B cell (primary cell): ENCODE measurements at regions not wholly inside any gene's neighbourhood (a gene's known extent, or its start where the extent isn't known, plus 50 kb on each side); places are given as distances from the start of the nearest gene placed in this dataset.

Source experiments
- ATAC-seq: fragments of 200-7000 bp; cut with Tn5 transposase; one replicate; pipeline ENCODE4 v1.10.0; 2021; ENCODE audit warnings: low read depth, mild to moderate bottlenecking, moderate number of reproducible peaks, moderate library complexity
- CTCF ChIA-PET: fragments of 350-600 bp; sonication (Branson Sonifier 250); formaldehyde crosslinking; loops from one replicate; lab custom pipeline; 2021; ENCODE audit warnings: antibody characterized with exemption, inconsistent platforms; lab: Charles Lee
- POLR2A ChIA-PET: fragments of 350-600 bp; sonication (Branson Sonifier 250); formaldehyde crosslinking; loops from one replicate; lab custom pipeline; 2021; ENCODE audit warnings: antibody characterized with exemption; lab: Charles Lee
- DNase-seq: peaks from one replicate; pipeline ENCODE4 v3.0.0; 2013
- H2AFZ ChIP-seq: 2 replicates; pipeline ENCODE4 v1.6.1; 2012; ENCODE audit warnings: mild to moderate bottlenecking, low read depth, low read length; ENCODE audit not compliant: insufficient read depth, poor library complexity, severe bottlenecking
- H3K27ac ChIP-seq, 2 donors: 1 replicate in 1 of 2; 2 replicates in 1 of 2; pipeline ENCODE4 v1.5.1; 2012 to 2013; ENCODE audit warnings: low read length in 2 of 2, mild to moderate bottlenecking in 2 of 2, moderate library complexity in 1 of 2
- H3K27me3 ChIP-seq, 4 experiments: fragments of 200-600 bp in 1 of 4; sonication (generic) in 1 of 4; replicated peaks in 1 of 4; 1 replicate in 2 of 4; 2 replicates in 2 of 4; pipeline versions ENCODE4 v1.6.1 to v1.7.0; 2013 to 2016; ENCODE audit warnings: low read length in 3 of 4, mild to moderate bottlenecking in 2 of 4, mixed read lengths in 1 of 4, moderate library complexity in 1 of 4; ENCODE audit not compliant: insufficient read depth in 4 of 4, control insufficient read depth in 3 of 4; ENCODE audit errors: control extremely low read depth in 1 of 4
- H3K36me3 ChIP-seq, 2 experiments: replicated peaks in 1 of 2; 1 replicate in 1 of 2; 2 replicates in 1 of 2; pipeline versions ENCODE4 v1.6.1 to v1.7.1; 2013; ENCODE audit warnings: low read length in 1 of 2; ENCODE audit not compliant: insufficient read depth in 2 of 2, control insufficient read depth in 1 of 2; ENCODE audit errors: control extremely low read depth in 1 of 2, extremely low read depth in 1 of 2
- H3K4me1 ChIP-seq, 2 donors: fragments of 200-600 bp in 1 of 2; sonication (generic) in 1 of 2; 1 replicate in 1 of 2; 2 replicates in 1 of 2; pipeline versions ENCODE4 v1.5.1 to v1.6.1; 2013 to 2017; ENCODE audit warnings: low read length in 2 of 2; ENCODE audit not compliant: control insufficient read depth in 2 of 2, insufficient read depth in 2 of 2
- H3K4me2 ChIP-seq: replicated peaks from 2 replicates; pipeline ENCODE3; 2012; ENCODE audit warnings: mild to moderate bottlenecking, low read depth, low read length; ENCODE audit not compliant: poor library complexity, severe bottlenecking
- H3K4me3 ChIP-seq, 5 experiments: fragments of 200-600 bp in 1 of 5; sonication (generic) in 1 of 5; 1 replicate in 3 of 5; 2 replicates in 2 of 5; pipeline versions ENCODE4 v1.5.1 to v1.7.0; 2011 to 2016; ENCODE audit warnings: low read length in 4 of 5, mild to moderate bottlenecking in 4 of 5, low read depth in 2 of 5, control low read depth in 1 of 5, moderate library complexity in 1 of 5; ENCODE audit not compliant: insufficient read depth in 1 of 5; ENCODE audit errors: control extremely low read depth in 1 of 5, extremely low read depth in 1 of 5
- H3K79me2 ChIP-seq: fragments of 200-600 bp; sonication (generic); one replicate; pipeline ENCODE4 v1.6.0; 2016; ENCODE audit warnings: low read length; ENCODE audit not compliant: control insufficient read depth, insufficient read depth
- H3K9ac ChIP-seq: fragments of 200-600 bp; sonication (generic); 2 replicates; pipeline ENCODE4 v1.6.1; 2017; ENCODE audit warnings: mild to moderate bottlenecking, low read length, moderate library complexity
- H3K9me3 ChIP-seq, 3 donors: one replicate each; pipeline versions ENCODE4 v1.6.1 to v1.7.1; 2013; ENCODE audit warnings: low read length in 2 of 3; ENCODE audit not compliant: control insufficient read depth in 2 of 3, insufficient read depth in 1 of 3; ENCODE audit errors: control extremely low read depth in 1 of 3
- H4K20me1 ChIP-seq: 2 replicates; pipeline ENCODE4 v1.6.0; 2012; ENCODE audit warnings: mild to moderate bottlenecking, low read length; ENCODE audit not compliant: insufficient read depth, control insufficient read depth, poor library complexity, severe bottlenecking
- H3K27ac Mint-ChIP-seq: one replicate; pipeline ENCODE4 v1.8.0; 2021; ENCODE audit warnings: mixed read lengths
- H3K27me3 Mint-ChIP-seq: one replicate; pipeline ENCODE4 v1.8.0; 2021; ENCODE audit warnings: mixed read lengths
- H3K4me1 Mint-ChIP-seq: one replicate; pipeline ENCODE4 v1.8.0; 2021; ENCODE audit warnings: mixed read lengths
- H3K4me3 Mint-ChIP-seq: one replicate; pipeline ENCODE4 v1.8.0; 2021; ENCODE audit warnings: mixed read lengths
- H3K9me3 Mint-ChIP-seq: one replicate; pipeline ENCODE4 v1.8.0; 2022; ENCODE audit warnings: mixed read lengths; ENCODE audit not compliant: insufficient read depth
- CTCF ChIP-seq: fragments of 200-600 bp; IDR thresholded peaks from one replicate; pipeline ENCODE4 v1.8.0; 2022; ENCODE audit warnings: antibody characterized with exemption, mild to moderate bottlenecking
- EZH2 ChIP-seq: IDR thresholded peaks from 2 replicates; pipeline ENCODE4 v1.6.1; 2012; ENCODE audit warnings: borderline replicate concordance, low read depth, mild to moderate bottlenecking, moderate library complexity, low read length; ENCODE audit not compliant: insufficient read depth, poor library complexity, severe bottlenecking
- WGBS: methylation state at CpG from one replicate; pipeline ENCODE4 v1.1.5; 2013; ENCODE audit warnings: missing lambda C conversion rate; ENCODE audit not compliant: insufficient coverage; 5-methylcytosine and 5-hydroxymethylcytosine counted together
- intact Hi-C: fragments of 100-400 bp; cut with micrococcal nuclease; formaldehyde crosslinking; loops from one replicate; pipeline ENCODE4 v1.10.0; 2022

DNA sequence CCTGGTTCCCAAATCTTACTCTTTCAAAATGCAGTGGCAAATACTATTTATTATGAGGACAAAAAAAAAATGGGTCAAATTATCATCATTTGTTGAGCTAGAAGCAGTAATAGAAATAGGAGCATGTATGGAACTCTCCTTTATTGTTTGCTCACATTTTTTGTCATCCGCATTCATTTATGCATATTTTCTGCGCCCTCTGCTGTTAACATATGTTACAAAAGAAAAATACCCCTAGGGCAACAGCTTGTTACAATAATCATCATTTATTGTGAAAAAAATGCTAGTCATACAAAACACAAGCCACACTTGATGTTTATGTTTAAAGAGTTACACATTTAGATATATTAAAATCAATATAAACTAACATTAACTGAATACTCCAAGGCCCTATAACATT is 328.2 kb downstream of the TUSC1 start:
- H3K4me2 ChIP-seq = no peak overlapping the region
- WGBS = no CpG with 5 or more reads among the region's 2 CpGs
- no peaks in the 10 kb centered on the region for H3K4me1 ChIP-seq
- Mint-ChIP-seq H3K27ac (no peak overlapping the region), H3K9me3 (peaks cover 2% of the 10 kb centered on the region), H3K4me3 (no peak overlapping the region), H3K27me3 (no peaks in the 10 kb centered on the region), H3K4me1 (no peaks in the 10 kb centered on the region)
- no peaks in the 10 kb centered on the region for H4K20me1 ChIP-seq
- ATAC-seq (no peak), DNase-seq (no peak)
- ChIA-PET CTCF (no interaction called here), POLR2A (no interaction called here)
- no peak overlapping the region for H3K27ac ChIP-seq
- H3K9ac ChIP-seq = no peak overlapping the region
- no peaks in the 10 kb centered on the region for H3K36me3 ChIP-seq
- no peak overlapping the region for H2AFZ ChIP-seq
- TF ChIP-seq EZH2 = no peak
- intact Hi-C loops = no loop called here
- no peaks in the 10 kb centered on the region for H3K27me3 ChIP-seq
- H3K9me3 ChIP-seq = no peaks in the 10 kb centered on the region
- H3K4me3 ChIP-seq = no peak overlapping the region
- H3K79me2 ChIP-seq = no peaks in the 10 kb centered on the region

GRCh38 chr9:25322142-25322541 is 356.1 kb downstream of the TUSC1 start:
- 98% methylated on average over 4 of the region's 8 CpGs for WGBS
- DNase-seq = no peak
- no peaks in the 10 kb centered on the region for H3K36me3 ChIP-seq
- intact Hi-C loops = no loop called here
- no peak overlapping the region for H3K4me3 ChIP-seq
- H3K4me1 ChIP-seq = no peaks in the 10 kb centered on the region
- no peak overlapping the region for H3K4me3 Mint-ChIP-seq
- peaks cover 6% of the 10 kb centered on the region for H3K9me3 Mint-ChIP-seq
- H2AFZ ChIP-seq = no peak overlapping the region
- no peak overlapping the region for H3K27ac ChIP-seq
- no peak overlapping the region for H3K9ac ChIP-seq
- POLR2A ChIA-PET = no interaction called here
- no peaks in the 10 kb centered on the region for H3K4me1 Mint-ChIP-seq
- H3K9me3 ChIP-seq = no peaks in the 10 kb centered on the region
- no peak for ATAC-seq
- no peak overlapping the region for H3K27ac Mint-ChIP-seq
- H3K27me3 Mint-ChIP-seq = no peaks in the 10 kb centered on the region
- no peaks in the 10 kb centered on the region for H3K79me2 ChIP-seq
- H4K20me1 ChIP-seq = no peaks in the 10 kb centered on the region
- no peaks in the 10 kb centered on the region for H3K27me3 ChIP-seq
- CTCF ChIA-PET = no interaction called here
- no peak overlapping the region for H3K4me2 ChIP-seq
- TF ChIP-seq EZH2 = no peak
- no peak for TF ChIP-seq CTCF
